ENCODE measurements at regions not wholly inside any gene's neighbourhood (a gene's known extent, or its start where the extent isn't known, plus 50 kb on each side); places are given as distances from the start of the nearest gene placed in this dataset.

DNA sequence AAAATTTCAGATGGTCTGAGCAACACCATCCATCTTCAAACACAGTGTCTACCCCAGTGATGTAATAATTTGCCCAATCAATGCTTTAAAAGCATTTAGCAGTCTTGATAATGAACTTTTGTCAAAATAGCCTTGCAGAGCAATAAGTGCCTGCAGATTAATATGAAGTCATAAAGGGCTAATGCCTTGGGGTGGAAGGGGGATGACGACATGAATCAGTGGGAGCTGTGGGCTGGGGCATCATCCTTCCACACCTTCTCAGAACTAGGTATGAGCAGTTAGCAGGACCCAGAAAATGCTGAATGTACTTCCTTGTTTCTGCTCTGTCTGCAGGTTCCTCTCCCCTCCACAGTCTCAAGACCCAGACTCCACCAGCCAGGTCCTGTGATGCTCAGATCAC is 166.2 kb upstream of the MAFB start:
- no peak for TF ChIP-seq SUZ12 (IDR thresholded peaks at IDR 0.05; ENCODE audit: low read length)
- no peak for TF ChIP-seq GABPA (IDR thresholded peaks at IDR 0.05; ENCODE audit: borderline replicate concordance, insufficient read depth, low read length)
- TF ChIP-seq POLR2AphosphoS5 (IDR thresholded peaks at IDR 0.05; ENCODE audit: low read depth, low read length) = no peak
- TF ChIP-seq POU5F1 (IDR thresholded peaks at IDR 0.05; ENCODE audit: low read depth, low read length) = no peak
- TF ChIP-seq, protein P1, sequence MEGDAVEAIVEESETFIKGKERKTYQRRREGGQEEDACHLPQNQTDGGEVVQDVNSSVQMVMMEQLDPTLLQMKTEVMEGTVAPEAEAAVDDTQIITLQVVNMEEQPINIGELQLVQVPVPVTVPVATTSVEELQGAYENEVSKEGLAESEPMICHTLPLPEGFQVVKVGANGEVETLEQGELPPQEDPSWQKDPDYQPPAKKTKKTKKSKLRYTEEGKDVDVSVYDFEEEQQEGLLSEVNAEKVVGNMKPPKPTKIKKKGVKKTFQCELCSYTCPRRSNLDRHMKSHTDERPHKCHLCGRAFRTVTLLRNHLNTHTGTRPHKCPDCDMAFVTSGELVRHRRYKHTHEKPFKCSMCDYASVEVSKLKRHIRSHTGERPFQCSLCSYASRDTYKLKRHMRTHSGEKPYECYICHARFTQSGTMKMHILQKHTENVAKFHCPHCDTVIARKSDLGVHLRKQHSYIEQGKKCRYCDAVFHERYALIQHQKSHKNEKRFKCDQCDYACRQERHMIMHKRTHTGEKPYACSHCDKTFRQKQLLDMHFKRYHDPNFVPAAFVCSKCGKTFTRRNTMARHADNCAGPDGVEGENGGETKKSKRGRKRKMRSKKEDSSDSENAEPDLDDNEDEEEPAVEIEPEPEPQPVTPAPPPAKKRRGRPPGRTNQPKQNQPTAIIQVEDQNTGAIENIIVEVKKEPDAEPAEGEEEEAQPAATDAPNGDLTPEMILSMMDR (IDR thresholded peaks at IDR 0.05; ENCODE audit: control extremely low read depth in 1 of 3, insufficient read depth in 1 of 3, low read depth in 1 of 3, low read length in 3 of 3) = no peak
- TF ChIP-seq POLR2A (IDR thresholded peaks at IDR 0.05; ENCODE audit: control extremely low read depth in 1 of 2, low read depth in 2 of 2, low read length in 2 of 2) = no peak
- no peak for TF ChIP-seq TEAD4 (IDR thresholded peaks at IDR 0.05; ENCODE audit: low read depth, low read length)
- no peak for TF ChIP-seq SP2 (IDR thresholded peaks at IDR 0.05; ENCODE audit: low read length)
- no peak for TF ChIP-seq CEBPB (IDR thresholded peaks at IDR 0.05; ENCODE audit: low read depth, low read length)
- no peak for TF ChIP-seq TBP (IDR thresholded peaks at IDR 0.05; ENCODE audit: low read depth, low read length)
- TF ChIP-seq ZNF274 (IDR thresholded peaks at IDR 0.05; ENCODE audit: borderline replicate concordance, extremely low read depth, low read length) = no peak
